HepG2 (cell line): ENCODE measurements at regions not wholly inside any gene's neighbourhood (a gene's known extent, or its start where the extent isn't known, plus 50 kb on each side); places are given as distances from the start of the nearest gene placed in this dataset.
A peak's percentile ranks its signal among the peaks of the same experiment; 100 is the strongest.

Experiments
- ATAC-seq: fragments of 200-7000 bp; cut with Tn5 transposase; 3 replicates; pipeline ENCODE4 v1.9.1; 2020; ENCODE audit warnings: mild to moderate bottlenecking, moderate library complexity
- BruUV-seq: library from RNA; stranded (reverse); fragments of 400-500 nt; replicated peaks from 2 replicates; lab custom pipeline; 2021; lab: Mats Ljungman, UMichigan
- CTCF ChIA-PET: fragments of 300-600 bp; formaldehyde crosslinking; extraction: SDS; loops from one replicate; lab custom pipeline; 2021; ENCODE audit warnings: low total read pairs, inconsistent platforms, low intra/inter-chr PET ratio; lab: Yijun Ruan, JAX
- POLR2A ChIA-PET: fragments of 350-600 bp; sonication (Branson Sonifier 250); formaldehyde crosslinking; loops from one replicate; lab custom pipeline; 2020; ENCODE audit warnings: antibody characterized with exemption, inconsistent platforms; lab: Yijun Ruan, JAX
- DNase-seq: peaks from one replicate; pipeline ENCODE4 v3.0.0-alpha.2; 2015; ENCODE audit warnings: low spot score
- FAIRE-seq: peaks from 3 replicates; lab custom pipeline; 2011; peaks lifted over from hg19 to GRCh38; lab: Jason Lieb, UNC
- H2AFZ ChIP-seq: one replicate; pipeline ENCODE4 v1.6.1; 2011; ENCODE audit warnings: low read length, inconsistent platforms
- H3K27ac ChIP-seq: fragments of 300-600 bp; 3 replicates; pipeline ENCODE4 v1.8.0; 2011; ENCODE audit warnings: mixed run types, mild to moderate bottlenecking, mixed read lengths, low read length, inconsistent platforms; ENCODE audit not compliant: insufficient read depth; ENCODE audit errors: extremely low read length
- H3K27me3 ChIP-seq, 2 experiments: fragments of 200-600 bp in 1 of 2; 2 replicates in 1 of 2; 3 replicates in 1 of 2; pipeline versions ENCODE4 v1.6.0 to v1.8.0; 2011; ENCODE audit warnings: low read length in 2 of 2, mild to moderate bottlenecking in 2 of 2, moderate library complexity in 2 of 2, inconsistent platforms in 1 of 2; ENCODE audit not compliant: insufficient read depth in 2 of 2, control insufficient read depth in 1 of 2
- H3K36me3 ChIP-seq, 2 experiments: fragments of 200-600 bp in 1 of 2; replicated peaks in 1 of 2; 2 replicates in 1 of 2; 3 replicates in 1 of 2; pipeline versions ENCODE4 v1.5.1 to v1.8.0; 2011; ENCODE audit warnings: low read length in 2 of 2, inconsistent platforms in 1 of 2; ENCODE audit not compliant: insufficient read depth in 2 of 2, control insufficient read depth in 1 of 2
- H3K4me1 ChIP-seq: 2 replicates; pipeline ENCODE4 v1.5.1; 2012; ENCODE audit warnings: low read length, inconsistent platforms; ENCODE audit not compliant: insufficient read depth
- H3K4me2 ChIP-seq: 2 replicates; pipeline ENCODE4 v1.6.0; 2011; ENCODE audit warnings: low read depth, low read length, inconsistent platforms
- H3K4me3 ChIP-seq, 3 experiments: fragments of 200-600 bp in 1 of 3; sonication (generic), shearing (Covaris generic) in 1 of 3; replicated peaks in 1 of 3; 2 replicates each; pipeline ENCODE4 v1.5.1; 2011 to 2016; ENCODE audit warnings: low read length in 3 of 3, inconsistent platforms in 2 of 3, low read depth in 2 of 3, mild to moderate bottlenecking in 2 of 3, control low read depth in 1 of 3, mixed read lengths in 1 of 3; ENCODE audit not compliant: insufficient read depth in 1 of 3
- H3K79me2 ChIP-seq: one replicate; pipeline ENCODE4 v1.6.1; 2011; ENCODE audit warnings: low read length, inconsistent platforms; ENCODE audit not compliant: insufficient read depth
- H3K9ac ChIP-seq: 2 replicates; pipeline ENCODE4 v1.6.0; 2011; ENCODE audit warnings: mild to moderate bottlenecking, low read depth, low read length, inconsistent platforms; ENCODE audit not compliant: insufficient read depth
- H3K9me3 ChIP-seq: 2 replicates; pipeline ENCODE4 v1.5.1; 2012; ENCODE audit warnings: mild to moderate bottlenecking, low read length
- H4K20me1 ChIP-seq: 2 replicates; pipeline ENCODE4 v1.6.0; 2011; ENCODE audit warnings: inconsistent platforms, mild to moderate bottlenecking, low read length, moderate library complexity; ENCODE audit not compliant: insufficient read depth
- SOX13 ChIP-seq, 3 experiments: fragments of 450-650 bp in 1 of 3; sonication (generic) in 1 of 3; formaldehyde crosslinking in 1 of 3; IDR thresholded peaks in 2 of 3; conservative IDR thresholded peaks in 1 of 3; 2 replicates each; pipeline versions ENCODE4 v1.5.0 to v1.6.1; 2016 to 2020; ENCODE audit warnings: antibody characterized with exemption in 1 of 3, mild to moderate bottlenecking in 1 of 3, missing compliant biosample characterization in 1 of 3, missing genetic modification reagents in 1 of 3, moderate library complexity in 1 of 3
- ZNF614 ChIP-seq: IDR thresholded peaks from 2 replicates; pipeline ENCODE4 v1.6.1; 2018; ENCODE audit warnings: missing biosample characterization, missing genetic modification reagents, inconsistent platforms, borderline replicate concordance
- WGBS: methylation state at CpG from one replicate; pipeline ENCODE4 v1.1.6; 2017; ENCODE audit warnings: low lambda C conversion rate; 5-methylcytosine and 5-hydroxymethylcytosine counted together
- in situ Hi-C: cut with HindIII; loops from 2 replicates; pipeline ENCODE4 v1.10.0; 2017; ENCODE audit warnings: low pct_unique_long_range_greater_than_20kb; ENCODE audit not compliant: extremely low pct_ligation_motif_present
- intact Hi-C: fragments of 100-400 bp; cut with micrococcal nuclease; formaldehyde crosslinking; loops from one replicate; pipeline ENCODE4 v1.10.0; 2022; ENCODE audit not compliant: unreplicated experiment
- TF ChIP-seq, protein P1 (sequence below): sonication (generic); formaldehyde crosslinking; IDR thresholded peaks from 2 replicates; pipeline ENCODE4 v1.8.0; 2022; ENCODE audit warnings: mild to moderate bottlenecking, missing genetic modification reagents, moderate library complexity

DNA sequence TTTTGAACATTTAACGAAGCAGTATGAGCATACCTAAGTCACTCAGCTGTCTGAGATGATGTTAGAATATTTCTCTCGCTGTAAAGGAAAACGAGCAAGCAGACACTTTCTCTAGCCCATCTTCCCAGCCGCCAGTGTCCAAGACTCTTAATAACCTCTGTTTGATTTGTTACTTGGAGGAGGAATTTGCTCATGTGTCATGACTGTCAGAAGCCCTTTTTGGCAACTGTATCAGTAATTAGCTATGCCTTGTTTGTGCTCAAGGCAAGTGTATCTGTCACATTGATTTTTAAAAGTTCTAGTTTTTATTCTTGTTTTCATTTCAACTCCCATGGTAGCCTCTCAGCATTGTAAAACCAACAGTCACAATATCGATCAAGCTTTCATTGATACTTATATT lies 828.4 kb upstream of the SLC10A2 start:
- Histone ChIP-seq H3K9me3 (peaks cover 33% of the 10 kb centered on the region), H3K4me1 (no peaks in the 10 kb centered on the region), H4K20me1 (no peaks in the 10 kb centered on the region), H3K9ac (no peak overlapping the region), H3K79me2 (no peaks in the 10 kb centered on the region), H2AFZ (no peak overlapping the region), H3K4me2 (no peak overlapping the region), H3K27me3 (no peaks in the 10 kb centered on the region), H3K4me3 (no peak overlapping the region), H3K27ac (no peak overlapping the region), H3K36me3 (no peaks in the 10 kb centered on the region)
- no TSS peak for BruUV-seq
- ATAC-seq = no peak
- 2% methylated on average over 5 of the region's 5 CpGs for WGBS
- in situ Hi-C loops (no loop called here), intact Hi-C loops (no loop called here)
- POLR2A ChIA-PET = no interaction called here
- CTCF ChIA-PET = no interaction called here
- FAIRE-seq = no peak
- DNase-seq = no peak
- TF ChIP-seq ZNF614 (CRISPR knock-in tag) = no peak

DNA sequence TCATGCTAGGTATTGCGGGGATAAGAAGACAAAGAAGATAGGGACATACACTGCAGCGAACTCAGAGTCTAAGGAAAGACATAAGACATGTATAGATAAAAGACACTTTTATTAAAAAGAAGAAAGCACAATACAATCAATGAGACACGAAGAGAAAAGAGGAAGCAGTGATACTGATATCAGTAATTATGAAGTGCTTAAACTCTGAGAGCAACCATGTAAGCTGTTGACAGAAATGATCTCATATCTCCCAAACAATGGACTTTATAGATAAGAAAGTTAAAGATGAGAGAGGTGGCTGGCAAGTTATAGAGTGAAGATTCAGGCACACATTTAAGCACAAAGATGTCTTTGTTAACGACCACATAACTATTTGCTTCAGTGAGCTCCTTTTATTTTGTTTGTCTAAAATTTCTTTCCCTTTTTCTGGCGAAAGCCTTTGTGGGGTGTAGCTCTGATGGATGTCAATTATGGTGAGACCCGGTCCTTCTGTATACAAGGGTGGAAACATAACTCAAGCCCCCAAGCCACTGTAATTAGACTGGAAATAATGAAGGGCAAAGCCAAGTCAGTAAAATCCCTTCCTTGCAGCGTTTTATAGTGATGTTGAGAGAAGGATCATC lies 818.0 kb upstream of the SLC10A2 start:
- ATAC-seq (no peak), DNase-seq (peak; percentile 4), FAIRE-seq (no peak)
- intact Hi-C loops = no loop called here
- Histone ChIP-seq H3K36me3 (no peaks in the 10 kb centered on the region), H3K79me2 (no peaks in the 10 kb centered on the region), H3K4me1 (peaks cover 5% of the 10 kb centered on the region; the same call in 1 of the 2 replicates), H3K27ac (no peak overlapping the region), H3K4me2 (no peak overlapping the region), H3K9me3 (no peaks in the 10 kb centered on the region), H3K4me3 (no peak overlapping the region), H3K27me3 (no peaks in the 10 kb centered on the region), H4K20me1 (no peaks in the 10 kb centered on the region), H3K9ac (no peak overlapping the region), H2AFZ (no peak overlapping the region)
- TF ChIP-seq, protein P1, sequence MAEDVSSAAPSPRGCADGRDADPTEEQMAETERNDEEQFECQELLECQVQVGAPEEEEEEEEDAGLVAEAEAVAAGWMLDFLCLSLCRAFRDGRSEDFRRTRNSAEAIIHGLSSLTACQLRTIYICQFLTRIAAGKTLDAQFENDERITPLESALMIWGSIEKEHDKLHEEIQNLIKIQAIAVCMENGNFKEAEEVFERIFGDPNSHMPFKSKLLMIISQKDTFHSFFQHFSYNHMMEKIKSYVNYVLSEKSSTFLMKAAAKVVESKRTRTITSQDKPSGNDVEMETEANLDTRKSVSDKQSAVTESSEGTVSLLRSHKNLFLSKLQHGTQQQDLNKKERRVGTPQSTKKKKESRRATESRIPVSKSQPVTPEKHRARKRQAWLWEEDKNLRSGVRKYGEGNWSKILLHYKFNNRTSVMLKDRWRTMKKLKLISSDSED (CRISPR knock-in tag) = no peak
- TF ChIP-seq SOX13 (IDR thresholded peaks at IDR 0.05) (no peak), SOX13 (CRISPR knock-in tag; conservative IDR thresholded peaks at IDR 0.05 in 1 of 2, IDR thresholded peaks at IDR 0.05 in 1 of 2) (peak in 1 of 2 experiments; percentile 57; a peak in 2 of 4 replicates)
- no TSS peak for BruUV-seq
- in situ Hi-C loops = no loop called here
- CTCF ChIA-PET = no interaction called here
- 1% methylated on average over 7 of the region's 7 CpGs for WGBS
- POLR2A ChIA-PET = no interaction called here
